H9 (cell line): ENCODE measurements at regions not wholly inside any gene's neighbourhood (a gene's known extent, or its start where the extent isn't known, plus 50 kb on each side); places are given as distances from the start of the nearest gene placed in this dataset.

ENCODE experiments used
- DNase-seq: peaks from one replicate; pipeline ENCODE4 v3.0.0-alpha.2; 2017
- H2AFZ ChIP-seq: one replicate; pipeline ENCODE4 v1.6.1; 2013; ENCODE audit warnings: mild to moderate bottlenecking, low read length, control low read depth, moderate library complexity
- H2AK5ac ChIP-seq: 2 replicates; pipeline ENCODE4 v1.6.1; 2013; ENCODE audit warnings: low read length, control low read depth, mixed read lengths; ENCODE audit not compliant: insufficient read length
- H2BK120ac ChIP-seq: one replicate; pipeline ENCODE4 v1.6.1; 2013; ENCODE audit warnings: low read depth, mild to moderate bottlenecking, low read length, control low read depth, inconsistent platforms; ENCODE audit not compliant: poor library complexity, severe bottlenecking
- H2BK12ac ChIP-seq: 2 replicates; pipeline ENCODE4 v1.6.1; 2013; ENCODE audit warnings: low read length, control low read depth, mixed read lengths, low read depth; ENCODE audit not compliant: insufficient read length
- H2BK15ac ChIP-seq: 2 replicates; pipeline ENCODE4 v1.6.1; 2013; ENCODE audit warnings: low read depth, low read length, control low read depth
- H2BK20ac ChIP-seq: one replicate; pipeline ENCODE4 v1.6.1; 2013; ENCODE audit warnings: low read depth, mild to moderate bottlenecking, low read length, control low read depth, inconsistent platforms; ENCODE audit not compliant: poor library complexity, severe bottlenecking
- H2BK5ac ChIP-seq: 2 replicates; pipeline ENCODE4 v1.6.1; 2013; ENCODE audit warnings: low read length, control low read depth, mixed read lengths; ENCODE audit not compliant: insufficient read length
- H3K14ac ChIP-seq: 2 replicates; pipeline ENCODE4 v1.6.1; 2013; ENCODE audit warnings: low read length, control low read depth; ENCODE audit not compliant: insufficient read depth
- H3K18ac ChIP-seq: 2 replicates; pipeline ENCODE4 v1.6.1; 2013; ENCODE audit warnings: low read depth, mild to moderate bottlenecking, mixed read lengths, low read length, control low read depth; ENCODE audit not compliant: insufficient read length
- H3K23ac ChIP-seq: 2 replicates; pipeline ENCODE4 v1.6.1; 2013; ENCODE audit warnings: low read length, control low read depth, mixed read lengths, low read depth; ENCODE audit not compliant: insufficient read length
- H3K23me2 ChIP-seq: 2 replicates; pipeline ENCODE4 v1.6.1; 2013; ENCODE audit warnings: low read depth, mild to moderate bottlenecking, mixed read lengths, low read length, control low read depth; ENCODE audit not compliant: insufficient read length, poor library complexity, severe bottlenecking
- H3K27ac ChIP-seq: 2 replicates; pipeline ENCODE4 v1.5.1; 2013; ENCODE audit warnings: low read length, control low read depth, mixed read lengths, low read depth; ENCODE audit not compliant: insufficient read length
- H3K27me3 ChIP-seq: 2 replicates; pipeline ENCODE4 v1.6.1; 2013; ENCODE audit warnings: low read length, control low read depth, inconsistent platforms; ENCODE audit not compliant: insufficient read depth
- H3K4ac ChIP-seq: 2 replicates; pipeline ENCODE4 v1.6.1; 2013; ENCODE audit warnings: low read depth, mild to moderate bottlenecking, control low read depth, inconsistent platforms, low read length, moderate library complexity
- H3K4me1 ChIP-seq: 2 replicates; pipeline ENCODE4 v1.6.1; 2013; ENCODE audit warnings: low read length, control low read depth, inconsistent platforms; ENCODE audit not compliant: insufficient read depth
- H3K4me2 ChIP-seq: 2 replicates; pipeline ENCODE4 v1.6.1; 2013; ENCODE audit warnings: low read length, control low read depth, mixed read lengths; ENCODE audit not compliant: insufficient read length, insufficient read depth
- H3K56ac ChIP-seq: 2 replicates; pipeline ENCODE4 v1.6.1; 2013; ENCODE audit warnings: low read depth, mild to moderate bottlenecking, mixed read lengths, low read length, control low read depth; ENCODE audit not compliant: insufficient read length
- H3K79me1 ChIP-seq: 2 replicates; pipeline ENCODE4 v1.6.1; 2013; ENCODE audit warnings: low read depth, mild to moderate bottlenecking, moderate library complexity, low read length, control low read depth, inconsistent platforms; ENCODE audit not compliant: insufficient read depth, poor library complexity, severe bottlenecking
- H3K79me2 ChIP-seq: 2 replicates; pipeline ENCODE4 v1.6.1; 2013; ENCODE audit warnings: low read length, control low read depth, inconsistent platforms; ENCODE audit not compliant: insufficient read depth
- H3K9ac ChIP-seq: 2 replicates; pipeline ENCODE4 v1.6.1; 2013; ENCODE audit warnings: low read length, control low read depth, mixed read lengths; ENCODE audit not compliant: insufficient read length; ENCODE audit errors: extremely low read depth
- H3K9me3 ChIP-seq: one replicate; pipeline ENCODE4 v1.6.1; 2013; ENCODE audit warnings: low read depth, low read length, inconsistent platforms; ENCODE audit not compliant: control insufficient read depth
- H3T11ph ChIP-seq: one replicate; pipeline ENCODE4 v1.6.1; 2013; ENCODE audit warnings: mild to moderate bottlenecking, low read length, control low read depth, inconsistent platforms
- H4K20me1 ChIP-seq: one replicate; pipeline ENCODE4 v1.6.1; 2013; ENCODE audit not compliant: control insufficient read depth, insufficient read length, insufficient read depth
- H4K5ac ChIP-seq: 2 replicates; pipeline ENCODE4 v1.6.1; 2013; ENCODE audit warnings: low read depth, mild to moderate bottlenecking, mixed read lengths, low read length, control low read depth; ENCODE audit not compliant: insufficient read length
- H4K8ac ChIP-seq: replicated peaks from 2 replicates; pipeline ENCODE4 v1.6.1; 2013; ENCODE audit warnings: low read length, control low read depth, mixed read lengths, low read depth; ENCODE audit not compliant: insufficient read length
- H4K91ac ChIP-seq: 2 replicates; pipeline ENCODE4 v1.6.1; 2013; ENCODE audit warnings: low read depth, mild to moderate bottlenecking, moderate library complexity, mixed read lengths, low read length, control low read depth; ENCODE audit not compliant: insufficient read length
- H3K27ac Mint-ChIP-seq, 3 experiments: 2 replicates in 2 of 3; 3 replicates in 1 of 3; pipeline ENCODE4 v1.8.0; 2020 to 2021; ENCODE audit warnings: mixed read lengths in 3 of 3, mild to moderate bottlenecking in 1 of 3, moderate library complexity in 1 of 3
- H3K27me3 Mint-ChIP-seq: 2 replicates; pipeline ENCODE4 v1.8.0; 2021; ENCODE audit warnings: low read depth, mild to moderate bottlenecking, moderate library complexity, mixed read lengths
- H3K36me3 Mint-ChIP-seq, 3 experiments: 2 replicates in 2 of 3; 3 replicates in 1 of 3; pipeline ENCODE4 v1.8.0; 2020 to 2021; ENCODE audit warnings: low read depth in 3 of 3, mixed read lengths in 3 of 3; ENCODE audit not compliant: insufficient read depth in 1 of 3
- H3K4me1 Mint-ChIP-seq, 2 experiments: 2 replicates each; pipeline ENCODE4 v1.8.0; 2020; ENCODE audit warnings: mixed read lengths in 2 of 2
- H3K4me3 Mint-ChIP-seq, 2 experiments: 2 replicates in 1 of 2; 3 replicates in 1 of 2; pipeline ENCODE4 v1.8.0; 2020 to 2021; ENCODE audit warnings: mild to moderate bottlenecking in 2 of 2, mixed read lengths in 2 of 2, moderate library complexity in 1 of 2
- H3K9me3 Mint-ChIP-seq, 2 experiments: 2 replicates in 1 of 2; 3 replicates in 1 of 2; pipeline ENCODE4 v1.8.0; 2020; ENCODE audit warnings: mild to moderate bottlenecking in 2 of 2, mixed read lengths in 2 of 2, moderate library complexity in 1 of 2
- WGBS: extraction: QIAGEN DNeasy Blood & Tissue Kit; methylation state at CpG from one replicate; pipeline ENCODE4 v1.1.7; 2013; ENCODE audit warnings: missing lambda C conversion rate, low lambda C conversion rate, mixed read lengths; ENCODE audit not compliant: insufficient read length; ENCODE audit errors: extremely low coverage; 5-methylcytosine and 5-hydroxymethylcytosine counted together
- TF ChIP-seq, protein P1 (sequence below): fragments of 200-600 bp; sonication (generic); conservative IDR thresholded peaks from 3 replicates; pipeline ENCODE4 v1.8.0; 2021; ENCODE audit warnings: antibody characterized with exemption, mild to moderate bottlenecking

DNA sequence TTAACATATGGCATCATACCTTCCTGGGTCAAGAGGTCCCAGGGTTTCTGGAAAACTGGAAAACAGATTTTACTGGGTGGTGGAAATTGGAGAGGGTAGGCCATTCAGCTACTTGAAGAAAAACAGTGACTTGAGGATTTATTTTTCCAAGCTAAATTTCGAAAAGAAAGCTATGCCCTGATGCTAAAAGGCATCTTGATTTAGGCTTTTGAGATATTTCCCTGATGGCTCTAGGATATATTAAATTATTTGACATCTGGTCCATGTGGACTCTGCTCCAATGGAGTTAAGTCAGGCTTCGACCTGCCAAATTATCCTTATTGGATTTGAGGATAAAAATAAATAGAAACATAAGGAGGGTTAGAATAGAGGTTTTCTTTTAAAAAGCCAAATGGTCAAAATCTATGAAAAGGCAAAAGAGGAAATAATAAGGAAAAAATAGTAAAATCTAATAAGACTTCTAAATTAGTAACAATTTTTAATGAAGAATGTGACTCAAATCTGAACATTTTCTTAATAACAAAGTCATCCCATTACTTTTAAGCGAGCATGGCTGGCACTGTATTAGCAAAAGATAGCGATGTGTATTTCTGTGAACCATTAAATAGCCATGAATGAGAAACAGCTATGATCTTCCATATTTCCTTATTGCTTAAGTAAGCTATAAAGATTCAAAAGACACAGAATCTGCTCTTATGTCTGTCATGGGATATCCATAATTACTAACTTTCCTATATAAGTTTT lies 190.0 kb upstream of the MIR17HG start:
- Histone ChIP-seq H2BK20ac (no peak overlapping the region), H3K4ac (no peak overlapping the region), H2BK120ac (no peak overlapping the region), H4K8ac (no peak overlapping the region), H3K79me1 (no peaks in the 10 kb centered on the region), H3K23ac (no peak overlapping the region), H2BK12ac (no peak overlapping the region), H4K5ac (no peak overlapping the region), H3K14ac (no peak overlapping the region), H4K91ac (no peak overlapping the region), H2AK5ac (no peak overlapping the region), H3K23me2 (no peaks in the 10 kb centered on the region), H3K4me1 (peaks cover 10% of the 10 kb centered on the region), H3K18ac (no peak overlapping the region), H3K9me3 (no peaks in the 10 kb centered on the region), H3K4me2 (no peak overlapping the region), H2BK15ac (no peak overlapping the region), H3K56ac (no peak overlapping the region), H2BK5ac (no peak overlapping the region), H3K27me3 (no peaks in the 10 kb centered on the region), H3T11ph (no peak overlapping the region), H3K79me2 (no peaks in the 10 kb centered on the region), H3K9ac (no peak overlapping the region), H4K20me1 (no peaks in the 10 kb centered on the region), H2AFZ (no peak overlapping the region), H3K27ac (no peak overlapping the region)
- WGBS: no CpG with 5 or more reads among the region's 4 CpGs
- H3K27ac Mint-ChIP-seq: no peak overlapping the region; a peak in 1 of 7 replicates
- peaks cover 1% of the 10 kb centered on the region for H3K27me3 Mint-ChIP-seq
- no peak overlapping the region for H3K4me3 Mint-ChIP-seq
- TF ChIP-seq, protein P1, sequence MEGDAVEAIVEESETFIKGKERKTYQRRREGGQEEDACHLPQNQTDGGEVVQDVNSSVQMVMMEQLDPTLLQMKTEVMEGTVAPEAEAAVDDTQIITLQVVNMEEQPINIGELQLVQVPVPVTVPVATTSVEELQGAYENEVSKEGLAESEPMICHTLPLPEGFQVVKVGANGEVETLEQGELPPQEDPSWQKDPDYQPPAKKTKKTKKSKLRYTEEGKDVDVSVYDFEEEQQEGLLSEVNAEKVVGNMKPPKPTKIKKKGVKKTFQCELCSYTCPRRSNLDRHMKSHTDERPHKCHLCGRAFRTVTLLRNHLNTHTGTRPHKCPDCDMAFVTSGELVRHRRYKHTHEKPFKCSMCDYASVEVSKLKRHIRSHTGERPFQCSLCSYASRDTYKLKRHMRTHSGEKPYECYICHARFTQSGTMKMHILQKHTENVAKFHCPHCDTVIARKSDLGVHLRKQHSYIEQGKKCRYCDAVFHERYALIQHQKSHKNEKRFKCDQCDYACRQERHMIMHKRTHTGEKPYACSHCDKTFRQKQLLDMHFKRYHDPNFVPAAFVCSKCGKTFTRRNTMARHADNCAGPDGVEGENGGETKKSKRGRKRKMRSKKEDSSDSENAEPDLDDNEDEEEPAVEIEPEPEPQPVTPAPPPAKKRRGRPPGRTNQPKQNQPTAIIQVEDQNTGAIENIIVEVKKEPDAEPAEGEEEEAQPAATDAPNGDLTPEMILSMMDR: no peak
- no peaks in the 10 kb centered on the region for H3K36me3 Mint-ChIP-seq
- no peak for DNase-seq
- H3K4me1 Mint-ChIP-seq: peaks cover 16 to 21% of the 10 kb centered on the region in 2 experiments
- peaks cover 0 to 3% of the 10 kb centered on the region in 2 experiments; a peak in 1 of 5 replicates for H3K9me3 Mint-ChIP-seq
